ENCODE measurements at regions not wholly inside any gene's neighbourhood (a gene's known extent, or its start where the extent isn't known, plus 50 kb on each side); places are given as distances from the start of the nearest gene placed in this dataset.

DNA sequence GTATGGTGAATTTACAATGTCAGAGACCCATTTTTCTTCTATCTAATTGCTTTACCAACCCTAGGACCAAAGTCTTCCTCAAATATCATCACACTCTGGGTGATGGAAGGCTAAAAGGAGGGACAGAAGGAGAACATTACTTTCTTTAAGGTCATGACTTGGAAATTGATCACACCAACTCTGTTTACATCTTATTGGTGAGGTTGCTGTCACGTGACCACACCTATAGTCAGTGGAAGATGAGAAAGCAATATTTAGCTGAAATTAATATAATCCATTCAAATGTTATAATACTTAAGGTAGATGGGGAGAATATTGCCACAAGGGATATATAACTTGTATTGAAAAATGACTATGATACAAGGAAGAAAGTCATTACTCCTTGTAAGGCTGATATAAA is 183.6 kb upstream of the SMIM30 start:
- no peaks in the 10 kb centered on the region for H3K9me3 ChIP-seq (replicated peaks in 1 of 2; ENCODE audit: control insufficient read depth in 1 of 2, insufficient read depth in 1 of 2, low read length in 2 of 2)
- no peaks in the 10 kb centered on the region for H3K79me2 ChIP-seq (ENCODE audit: insufficient read depth, low read length)
- no peaks in the 10 kb centered on the region for H3K36me3 ChIP-seq (replicated peaks in 1 of 2; ENCODE audit: control insufficient read depth in 1 of 2, insufficient read depth in 2 of 2, low read length in 2 of 2)
- no peak overlapping the region for H3K4me3 ChIP-seq (replicated peaks in 1 of 3; ENCODE audit: low read depth in 2 of 3, low read length in 3 of 3)
- no peaks in the 10 kb centered on the region for H3K27me3 Mint-ChIP-seq (ENCODE audit: low read depth in 3 of 3)
- no peak for DNase-seq
- intact Hi-C loops (cut with micrococcal nuclease) = no loop called here
- no peak overlapping the region for H3K27ac ChIP-seq (ENCODE audit: low read depth in 1 of 2, low read length in 2 of 2)
- H3K9ac ChIP-seq (ENCODE audit: insufficient read depth, low read length, poor library complexity, severe bottlenecking) = no peak overlapping the region
- H4K20me1 ChIP-seq (ENCODE audit: insufficient read depth, low read length) = no peaks in the 10 kb centered on the region
- H3K36me3 Mint-ChIP-seq = no peaks in the 10 kb centered on the region
- H3K4me1 Mint-ChIP-seq = no peaks in the 10 kb centered on the region
- H3K27ac Mint-ChIP-seq = no peak overlapping the region
- no peak overlapping the region for H2AFZ ChIP-seq (ENCODE audit: insufficient read depth, low read depth, low read length, poor library complexity, severe bottlenecking)
- no peak overlapping the region for H3K4me2 ChIP-seq (replicated peaks; ENCODE audit: extremely low read depth, low read length, poor library complexity, severe bottlenecking)
- peaks cover 0 to 2% (median 0%) of the 10 kb centered on the region in 7 donors for H3K9me3 Mint-ChIP-seq
- no peaks in the 10 kb centered on the region for H3K4me1 ChIP-seq (ENCODE audit: control insufficient read depth in 1 of 2, insufficient read depth in 2 of 2, low read length in 2 of 2)
- no CpG with 5 or more reads among the region's 1 CpG for WGBS (ENCODE audit: insufficient coverage)
- no peaks in the 10 kb centered on the region for H3K27me3 ChIP-seq (ENCODE audit: control insufficient read depth in 2 of 2, insufficient read depth in 2 of 2, low read length in 2 of 2)
- TF ChIP-seq, protein P1, sequence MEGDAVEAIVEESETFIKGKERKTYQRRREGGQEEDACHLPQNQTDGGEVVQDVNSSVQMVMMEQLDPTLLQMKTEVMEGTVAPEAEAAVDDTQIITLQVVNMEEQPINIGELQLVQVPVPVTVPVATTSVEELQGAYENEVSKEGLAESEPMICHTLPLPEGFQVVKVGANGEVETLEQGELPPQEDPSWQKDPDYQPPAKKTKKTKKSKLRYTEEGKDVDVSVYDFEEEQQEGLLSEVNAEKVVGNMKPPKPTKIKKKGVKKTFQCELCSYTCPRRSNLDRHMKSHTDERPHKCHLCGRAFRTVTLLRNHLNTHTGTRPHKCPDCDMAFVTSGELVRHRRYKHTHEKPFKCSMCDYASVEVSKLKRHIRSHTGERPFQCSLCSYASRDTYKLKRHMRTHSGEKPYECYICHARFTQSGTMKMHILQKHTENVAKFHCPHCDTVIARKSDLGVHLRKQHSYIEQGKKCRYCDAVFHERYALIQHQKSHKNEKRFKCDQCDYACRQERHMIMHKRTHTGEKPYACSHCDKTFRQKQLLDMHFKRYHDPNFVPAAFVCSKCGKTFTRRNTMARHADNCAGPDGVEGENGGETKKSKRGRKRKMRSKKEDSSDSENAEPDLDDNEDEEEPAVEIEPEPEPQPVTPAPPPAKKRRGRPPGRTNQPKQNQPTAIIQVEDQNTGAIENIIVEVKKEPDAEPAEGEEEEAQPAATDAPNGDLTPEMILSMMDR (IDR thresholded peaks at IDR 0.05) = no peak
- H3K4me3 Mint-ChIP-seq = no peak overlapping the region

DNA sequence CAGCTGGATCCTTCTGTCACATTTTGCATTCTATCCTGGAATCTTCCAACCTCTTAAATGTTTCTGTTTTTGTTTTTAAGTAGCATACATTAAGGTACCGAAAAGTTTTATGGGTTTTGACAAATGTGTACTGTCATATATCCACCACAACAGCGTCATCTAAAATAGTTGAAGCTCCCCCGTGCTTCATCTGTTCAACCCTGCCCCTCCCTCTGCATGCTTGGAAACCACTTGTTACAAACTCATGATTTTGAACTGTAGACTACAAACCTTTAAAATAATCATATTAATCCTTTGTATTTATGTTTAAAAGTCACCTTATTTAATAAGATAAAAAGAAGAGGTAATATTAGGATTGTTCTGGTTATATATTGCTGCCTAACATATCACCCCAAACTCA is 182.8 kb upstream of the SMIM30 start:
- TF ChIP-seq, protein P1 (IDR thresholded peaks at IDR 0.05) = no peak
- Histone ChIP-seq H4K20me1 (ENCODE audit: insufficient read depth, low read length) (no peaks in the 10 kb centered on the region), H2AFZ (ENCODE audit: insufficient read depth, low read depth, low read length, poor library complexity, severe bottlenecking) (no peak overlapping the region), H3K36me3 (replicated peaks in 1 of 2; ENCODE audit: control insufficient read depth in 1 of 2, insufficient read depth in 2 of 2, low read length in 2 of 2) (no peaks in the 10 kb centered on the region), H3K27me3 (ENCODE audit: control insufficient read depth in 2 of 2, insufficient read depth in 2 of 2, low read length in 2 of 2) (no peaks in the 10 kb centered on the region), H3K9ac (ENCODE audit: insufficient read depth, low read length, poor library complexity, severe bottlenecking) (no peak overlapping the region), H3K4me1 (ENCODE audit: control insufficient read depth in 1 of 2, insufficient read depth in 2 of 2, low read length in 2 of 2) (no peaks in the 10 kb centered on the region), H3K4me2 (replicated peaks; ENCODE audit: extremely low read depth, low read length, poor library complexity, severe bottlenecking) (no peak overlapping the region), H3K79me2 (ENCODE audit: insufficient read depth, low read length) (no peaks in the 10 kb centered on the region), H3K4me3 (replicated peaks in 1 of 3; ENCODE audit: low read depth in 2 of 3, low read length in 3 of 3) (no peak overlapping the region), H3K9me3 (replicated peaks in 1 of 2; ENCODE audit: control insufficient read depth in 1 of 2, insufficient read depth in 1 of 2, low read length in 2 of 2) (no peaks in the 10 kb centered on the region), H3K27ac (ENCODE audit: low read depth in 1 of 2, low read length in 2 of 2) (no peak overlapping the region)
- Mint-ChIP-seq H3K36me3 (no peaks in the 10 kb centered on the region), H3K4me1 (no peaks in the 10 kb centered on the region), H3K4me3 (no peak overlapping the region), H3K9me3 (peaks cover 0 to 2% (median 0%) of the 10 kb centered on the region in 7 donors), H3K27me3 (ENCODE audit: low read depth in 3 of 3) (no peaks in the 10 kb centered on the region), H3K27ac (no peak overlapping the region)
- no CpG with 5 or more reads among the region's 3 CpGs for WGBS (ENCODE audit: insufficient coverage)
- intact Hi-C loops (cut with micrococcal nuclease) = no loop called here
- DNase-seq = no peak

Measured in CD14-positive monocyte (primary cell).